ENCODE measurements at regions not wholly inside any gene's neighbourhood (a gene's known extent, or its start where the extent isn't known, plus 50 kb on each side); places are given as distances from the start of the nearest gene placed in this dataset.

DNA sequence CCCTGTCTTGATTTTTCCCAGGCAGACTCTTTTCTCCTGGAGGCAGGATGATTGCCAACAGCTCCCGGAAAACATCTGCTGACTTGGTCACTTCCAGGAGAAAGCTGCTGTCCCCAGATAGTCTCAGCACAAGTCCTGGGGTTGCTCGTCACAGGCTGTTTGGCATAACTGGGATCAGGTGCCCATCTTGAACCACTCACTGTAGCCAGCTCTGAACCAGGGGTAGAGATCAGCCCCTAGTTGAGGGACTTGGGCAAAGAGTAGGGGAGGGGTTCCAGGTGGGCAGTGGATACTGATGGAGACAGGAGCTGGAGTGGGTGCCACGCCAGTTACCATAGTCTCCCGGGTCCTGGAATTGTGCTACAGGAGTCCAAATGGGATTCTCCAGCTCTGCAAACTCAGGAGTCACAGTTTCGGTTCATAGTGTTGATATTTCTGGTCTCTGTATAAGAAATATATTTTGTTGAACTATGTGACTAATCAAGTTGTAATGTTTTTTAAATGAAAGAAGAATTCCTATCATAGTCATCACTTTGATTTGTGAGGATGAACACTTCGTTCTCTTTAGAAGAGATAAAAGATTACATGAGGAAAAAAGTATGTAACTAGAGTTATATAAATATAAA, 1154.5 kb downstream of the AACS start:
- Histone ChIP-seq H3K4me3 (ENCODE audit: low read depth in 1 of 2, low read length in 2 of 2) (no peak overlapping the region), H3K9ac (ENCODE audit: low read depth in 1 of 2, low read length in 2 of 2) (no peak overlapping the region), H3K9me3 (ENCODE audit: control insufficient read depth in 1 of 2, low read length in 2 of 2) (peaks cover 2 to 3% of the 10 kb centered on the region in 2 donors), H3K36me3 (ENCODE audit: control insufficient read depth in 1 of 2, insufficient read depth in 2 of 2, low read length in 2 of 2) (no peaks in the 10 kb centered on the region), H3K4me1 (ENCODE audit: control insufficient read depth in 1 of 2, insufficient read depth in 2 of 2, low read length in 2 of 2) (no peaks in the 10 kb centered on the region), H3K27ac (ENCODE audit: low read depth, low read length) (no peak overlapping the region), H3K27me3 (ENCODE audit: control insufficient read depth in 1 of 2, insufficient read depth in 2 of 2, low read length in 2 of 2) (no peaks in the 10 kb centered on the region)

GRCh38 chr12:126224032-126224431, 1158.8 kb downstream of the AACS start:
- H3K9ac ChIP-seq (ENCODE audit: low read depth in 1 of 2, low read length in 2 of 2), result no peak overlapping the region
- H3K27me3 ChIP-seq (ENCODE audit: control insufficient read depth in 1 of 2, insufficient read depth in 2 of 2, low read length in 2 of 2), result no peaks in the 10 kb centered on the region
- peaks cover 0 to 12% of the 10 kb centered on the region in 2 donors for H3K9me3 ChIP-seq (ENCODE audit: control insufficient read depth in 1 of 2, low read length in 2 of 2)
- H3K36me3 ChIP-seq (ENCODE audit: control insufficient read depth in 1 of 2, insufficient read depth in 2 of 2, low read length in 2 of 2), result no peaks in the 10 kb centered on the region
- H3K27ac ChIP-seq (ENCODE audit: low read depth, low read length), result no peak overlapping the region
- no peaks in the 10 kb centered on the region for H3K4me1 ChIP-seq (ENCODE audit: control insufficient read depth in 1 of 2, insufficient read depth in 2 of 2, low read length in 2 of 2)
- no peak overlapping the region for H3K4me3 ChIP-seq (ENCODE audit: low read depth in 1 of 2, low read length in 2 of 2)

GRCh38 chr12:126228936-126229335, 1163.7 kb downstream of the AACS start:
- Histone ChIP-seq H3K9me3 (ENCODE audit: control insufficient read depth in 1 of 2, low read length in 2 of 2) (peaks cover 4 to 14% of the 10 kb centered on the region in 2 donors), H3K4me3 (ENCODE audit: low read depth in 1 of 2, low read length in 2 of 2) (no peak overlapping the region), H3K9ac (ENCODE audit: low read depth in 1 of 2, low read length in 2 of 2) (no peak overlapping the region), H3K27ac (ENCODE audit: low read depth, low read length) (no peak overlapping the region), H3K4me1 (ENCODE audit: control insufficient read depth in 1 of 2, insufficient read depth in 2 of 2, low read length in 2 of 2) (no peaks in the 10 kb centered on the region), H3K36me3 (ENCODE audit: control insufficient read depth in 1 of 2, insufficient read depth in 2 of 2, low read length in 2 of 2) (no peaks in the 10 kb centered on the region), H3K27me3 (ENCODE audit: control insufficient read depth in 1 of 2, insufficient read depth in 2 of 2, low read length in 2 of 2) (no peaks in the 10 kb centered on the region)

- no peaks in the 10 kb centered on the region for H3K27me3 ChIP-seq (ENCODE audit: control insufficient read depth in 1 of 2, insufficient read depth in 2 of 2, low read length in 2 of 2)
- no peaks in the 10 kb centered on the region for H3K4me1 ChIP-seq (ENCODE audit: control insufficient read depth in 1 of 2, insufficient read depth in 2 of 2, low read length in 2 of 2)
- H3K4me3 ChIP-seq (ENCODE audit: low read depth in 1 of 2, low read length in 2 of 2), result no peak overlapping the region
- H3K36me3 ChIP-seq (ENCODE audit: control insufficient read depth in 1 of 2, insufficient read depth in 2 of 2, low read length in 2 of 2), result no peaks in the 10 kb centered on the region
- no peak overlapping the region for H3K27ac ChIP-seq (ENCODE audit: low read depth, low read length)
- no peak overlapping the region for H3K9ac ChIP-seq (ENCODE audit: low read depth in 1 of 2, low read length in 2 of 2)
- peaks cover 7 to 12% of the 10 kb centered on the region in 2 donors for H3K9me3 ChIP-seq (ENCODE audit: control insufficient read depth in 1 of 2, low read length in 2 of 2)
Observed at GRCh38 chr12:126232711-126233110, 1167.5 kb downstream of the AACS start.

DNA sequence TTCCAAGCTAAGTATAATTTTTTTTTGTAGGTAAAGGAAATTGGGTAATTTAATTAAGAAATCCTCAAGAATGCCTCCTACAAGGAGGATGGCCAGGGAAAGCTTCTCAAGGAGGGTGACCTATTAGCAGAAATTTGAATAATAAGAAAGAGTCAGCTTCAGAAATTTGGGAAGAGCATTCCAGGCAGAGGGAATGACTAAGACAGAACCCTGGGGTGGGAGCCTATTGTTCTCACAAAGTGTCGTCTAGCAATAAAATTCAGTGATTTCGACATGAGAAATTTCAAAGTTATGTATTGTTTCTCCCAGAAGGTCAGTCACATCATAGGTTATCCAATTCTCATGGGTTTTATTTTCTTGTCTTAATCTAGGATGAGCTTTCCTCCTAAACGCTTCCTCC, 1168.4 kb downstream of the AACS start:
- H3K9me3 ChIP-seq (ENCODE audit: control insufficient read depth in 1 of 2, low read length in 2 of 2), result peaks cover 10 to 12% of the 10 kb centered on the region in 2 donors
- H3K4me3 ChIP-seq (ENCODE audit: low read depth in 1 of 2, low read length in 2 of 2), result no peak overlapping the region
- H3K4me1 ChIP-seq (ENCODE audit: control insufficient read depth in 1 of 2, insufficient read depth in 2 of 2, low read length in 2 of 2), result no peaks in the 10 kb centered on the region
- no peak overlapping the region for H3K9ac ChIP-seq (ENCODE audit: low read depth in 1 of 2, low read length in 2 of 2)
- H3K27ac ChIP-seq (ENCODE audit: low read depth, low read length), result no peak overlapping the region
- no peaks in the 10 kb centered on the region for H3K36me3 ChIP-seq (ENCODE audit: control insufficient read depth in 1 of 2, insufficient read depth in 2 of 2, low read length in 2 of 2)
- H3K27me3 ChIP-seq (ENCODE audit: control insufficient read depth in 1 of 2, insufficient read depth in 2 of 2, low read length in 2 of 2), result no peaks in the 10 kb centered on the region

DNA sequence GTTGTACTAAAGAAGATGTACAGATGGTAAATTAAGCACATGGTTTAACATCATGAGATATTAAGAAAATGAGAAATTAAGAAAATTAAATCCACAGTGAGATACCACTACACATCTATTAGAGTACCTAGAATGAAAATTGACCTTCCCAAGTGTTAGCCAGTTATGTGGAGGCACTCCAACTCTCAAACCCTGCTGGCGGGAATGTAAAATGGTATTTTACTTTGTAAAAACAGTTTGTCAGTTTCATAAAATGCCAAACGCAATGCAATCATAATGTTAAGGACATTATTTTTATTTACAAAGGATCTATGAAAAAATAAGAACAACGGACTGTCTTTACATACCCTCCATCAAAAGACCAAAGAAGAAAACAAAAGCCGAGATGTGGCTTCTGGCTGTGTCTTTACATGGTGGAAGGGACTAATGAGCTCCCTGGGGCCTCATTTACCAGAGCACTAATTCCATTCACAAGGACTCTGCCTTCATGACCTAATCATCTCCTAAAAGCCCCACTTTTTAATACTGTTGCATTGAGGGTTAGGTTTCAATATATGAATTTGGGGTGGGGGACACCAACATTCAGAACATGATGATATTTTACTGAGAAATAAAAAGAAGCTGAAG, 1178.7 kb downstream of the AACS start:
- Histone ChIP-seq H3K36me3 (ENCODE audit: control insufficient read depth in 1 of 2, insufficient read depth in 2 of 2, low read length in 2 of 2) (no peaks in the 10 kb centered on the region), H3K4me3 (ENCODE audit: low read depth in 1 of 2, low read length in 2 of 2) (no peak overlapping the region), H3K4me1 (ENCODE audit: control insufficient read depth in 1 of 2, insufficient read depth in 2 of 2, low read length in 2 of 2) (no peaks in the 10 kb centered on the region), H3K9ac (ENCODE audit: low read depth in 1 of 2, low read length in 2 of 2) (no peak overlapping the region), H3K27me3 (ENCODE audit: control insufficient read depth in 1 of 2, insufficient read depth in 2 of 2, low read length in 2 of 2) (no peaks in the 10 kb centered on the region), H3K27ac (ENCODE audit: low read depth, low read length) (no peak overlapping the region), H3K9me3 (ENCODE audit: control insufficient read depth in 1 of 2, low read length in 2 of 2) (peaks cover 0 to 4% of the 10 kb centered on the region in 2 donors)

DNA sequence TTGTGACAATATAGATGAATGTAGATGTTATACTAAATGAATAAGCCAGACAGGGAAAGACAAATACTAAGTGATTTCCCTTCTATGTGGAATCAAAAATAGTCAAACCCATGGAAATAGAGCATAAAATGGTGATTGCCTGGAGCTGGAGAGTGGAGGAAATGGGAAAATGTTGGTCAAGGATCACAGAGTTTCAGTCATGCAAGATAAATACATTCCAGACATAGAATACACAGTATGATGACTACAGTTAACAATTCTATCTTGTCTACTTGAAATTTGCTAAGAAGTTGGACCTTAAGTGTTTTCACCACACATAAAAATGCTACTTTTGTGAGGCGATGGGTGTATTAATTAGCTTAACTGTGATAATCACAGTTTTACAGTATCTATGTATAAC, 1182.7 kb downstream of the AACS start:
- no peak overlapping the region for H3K9ac ChIP-seq (ENCODE audit: low read depth in 1 of 2, low read length in 2 of 2)
- H3K9me3 ChIP-seq (ENCODE audit: control insufficient read depth in 1 of 2, low read length in 2 of 2), result peaks cover 0 to 4% of the 10 kb centered on the region in 2 donors
- no peak overlapping the region for H3K4me3 ChIP-seq (ENCODE audit: low read depth in 1 of 2, low read length in 2 of 2)
- no peaks in the 10 kb centered on the region for H3K27me3 ChIP-seq (ENCODE audit: control insufficient read depth in 1 of 2, insufficient read depth in 2 of 2, low read length in 2 of 2)
- H3K36me3 ChIP-seq (ENCODE audit: control insufficient read depth in 1 of 2, insufficient read depth in 2 of 2, low read length in 2 of 2), result no peaks in the 10 kb centered on the region
- H3K4me1 ChIP-seq (ENCODE audit: control insufficient read depth in 1 of 2, insufficient read depth in 2 of 2, low read length in 2 of 2), result no peaks in the 10 kb centered on the region
- H3K27ac ChIP-seq (ENCODE audit: low read depth, low read length), result no peak overlapping the region

- Histone ChIP-seq H3K27ac (ENCODE audit: low read depth, low read length) (no peak overlapping the region), H3K9ac (ENCODE audit: low read depth in 1 of 2, low read length in 2 of 2) (no peak overlapping the region), H3K36me3 (ENCODE audit: control insufficient read depth in 1 of 2, insufficient read depth in 2 of 2, low read length in 2 of 2) (no peaks in the 10 kb centered on the region), H3K9me3 (ENCODE audit: control insufficient read depth in 1 of 2, low read length in 2 of 2) (peaks cover 0 to 4% of the 10 kb centered on the region in 2 donors), H3K4me3 (ENCODE audit: low read depth in 1 of 2, low read length in 2 of 2) (no peak overlapping the region), H3K27me3 (ENCODE audit: control insufficient read depth in 1 of 2, insufficient read depth in 2 of 2, low read length in 2 of 2) (no peaks in the 10 kb centered on the region), H3K4me1 (ENCODE audit: control insufficient read depth in 1 of 2, insufficient read depth in 2 of 2, low read length in 2 of 2) (no peaks in the 10 kb centered on the region)
Observed at GRCh38 chr12:126248871-126249403, 1183.7 kb downstream of the AACS start.

DNA sequence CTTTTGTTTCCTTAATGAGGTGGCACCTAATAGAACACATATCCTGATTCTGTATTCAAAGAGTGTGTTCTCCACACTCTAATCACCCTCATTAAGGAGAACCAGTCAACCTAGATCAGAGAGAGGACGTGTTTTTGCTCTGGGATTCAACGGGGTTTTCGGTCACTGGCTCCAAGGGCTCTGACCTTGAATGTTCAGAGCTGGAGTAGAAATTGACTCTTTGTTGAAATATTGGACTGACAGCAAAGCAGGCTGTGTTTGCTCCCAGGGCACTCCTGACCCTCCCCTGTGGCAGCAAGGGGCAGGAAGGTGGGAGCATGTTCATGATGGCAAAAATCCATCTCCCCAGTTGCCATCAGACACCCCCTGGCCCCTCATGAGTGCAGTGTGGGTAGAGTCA, 1193.0 kb downstream of the AACS start:
- no peaks in the 10 kb centered on the region for H3K36me3 ChIP-seq (ENCODE audit: control insufficient read depth in 1 of 2, insufficient read depth in 2 of 2, low read length in 2 of 2)
- peaks cover 4 to 19% of the 10 kb centered on the region in 2 donors for H3K9me3 ChIP-seq (ENCODE audit: control insufficient read depth in 1 of 2, low read length in 2 of 2)
- no peaks in the 10 kb centered on the region for H3K4me1 ChIP-seq (ENCODE audit: control insufficient read depth in 1 of 2, insufficient read depth in 2 of 2, low read length in 2 of 2)
- no peaks in the 10 kb centered on the region for H3K27me3 ChIP-seq (ENCODE audit: control insufficient read depth in 1 of 2, insufficient read depth in 2 of 2, low read length in 2 of 2)
- no peak overlapping the region for H3K9ac ChIP-seq (ENCODE audit: low read depth in 1 of 2, low read length in 2 of 2)
- no peak overlapping the region for H3K27ac ChIP-seq (ENCODE audit: low read depth, low read length)
- H3K4me3 ChIP-seq (ENCODE audit: low read depth in 1 of 2, low read length in 2 of 2), result no peak overlapping the region

GRCh38 chr12:126262829-126263228, 1197.6 kb downstream of the AACS start:
- Histone ChIP-seq H3K4me1 (ENCODE audit: control insufficient read depth in 1 of 2, insufficient read depth in 2 of 2, low read length in 2 of 2) (no peaks in the 10 kb centered on the region), H3K4me3 (ENCODE audit: low read depth in 1 of 2, low read length in 2 of 2) (no peak overlapping the region), H3K9ac (ENCODE audit: low read depth in 1 of 2, low read length in 2 of 2) (no peak overlapping the region), H3K27ac (ENCODE audit: low read depth, low read length) (no peak overlapping the region), H3K9me3 (ENCODE audit: control insufficient read depth in 1 of 2, low read length in 2 of 2) (peaks cover 0 to 19% of the 10 kb centered on the region in 2 donors), H3K27me3 (ENCODE audit: control insufficient read depth in 1 of 2, insufficient read depth in 2 of 2, low read length in 2 of 2) (no peaks in the 10 kb centered on the region), H3K36me3 (ENCODE audit: control insufficient read depth in 1 of 2, insufficient read depth in 2 of 2, low read length in 2 of 2) (no peaks in the 10 kb centered on the region)
